RCC 7860 (cell line): ENCODE measurements at regions not wholly inside any gene's neighbourhood (a gene's known extent, or its start where the extent isn't known, plus 50 kb on each side); places are given as distances from the start of the nearest gene placed in this dataset.
A peak's percentile ranks its signal among the peaks of the same experiment; 100 is the strongest.
"Not testable (repeated sequence)": the region's sequence is repeated elsewhere in the genome, so short reads cannot be mapped to it uniquely, and the experiment has no call there.

Experiments used
- DNase-seq: peaks from one replicate; pipeline ENCODE4 v3.0.0-alpha.2; 2015; ENCODE audit warnings: low spot score
- FAIRE-seq: peaks from 2 replicates; lab custom pipeline; 2012; peaks lifted over from hg19 to GRCh38; lab: Jason Lieb, UNC

GRCh38 chr7:142539901-142540300 is 209.4 kb upstream of the PRSS1 start:
- DNase-seq (no peak), FAIRE-seq (no peak)

DNA sequence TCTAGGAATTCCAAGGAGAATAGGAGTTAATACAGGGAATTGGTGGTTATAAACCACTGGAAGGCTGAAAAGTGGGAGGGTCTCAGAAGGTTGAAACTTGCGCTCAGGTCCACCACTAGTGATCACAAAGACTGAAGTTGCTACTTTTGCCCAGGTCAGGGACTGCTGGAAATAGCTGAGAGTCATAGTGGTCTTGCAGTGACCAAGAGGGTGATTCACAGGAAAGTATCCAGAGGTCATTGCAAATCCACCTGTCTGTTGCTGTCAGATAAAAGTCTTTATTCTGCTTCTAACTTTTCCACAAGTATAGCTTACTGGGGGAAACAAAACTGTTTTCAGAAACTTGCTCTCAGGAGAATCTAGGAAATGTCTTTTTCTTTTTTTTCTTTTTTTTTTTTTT is 211.5 kb upstream of the PRSS1 start:
- FAIRE-seq = no peak

GRCh38 chr7:142535123-142535779 is 214.0 kb upstream of the PRSS1 start:
- DNase-seq (peak; percentile 65), FAIRE-seq (no peak)

More for the DNA sequence above, 211.5 kb upstream of the PRSS1 start:
- DNase-seq = no peak

DNA sequence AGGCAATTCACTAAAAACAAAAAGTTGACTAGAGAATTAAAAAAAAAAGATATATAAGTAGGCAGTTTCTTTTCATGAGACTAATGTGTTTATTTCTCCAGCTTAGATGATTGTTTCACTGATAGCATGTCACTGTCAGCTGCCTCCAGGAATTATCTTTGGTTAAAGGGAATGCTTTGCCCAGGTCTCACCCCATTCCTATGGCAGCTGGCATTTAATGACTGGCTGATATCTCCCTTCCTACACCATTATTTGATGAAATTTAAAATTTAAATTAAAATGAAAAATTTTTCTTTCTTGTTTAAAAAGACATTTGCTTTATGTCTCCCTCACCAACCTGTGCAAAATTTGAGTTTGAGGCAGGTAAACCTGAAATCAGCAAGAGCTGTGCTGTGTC is 214.5 kb upstream of the PRSS1 start:
- no peak for FAIRE-seq

DNA sequence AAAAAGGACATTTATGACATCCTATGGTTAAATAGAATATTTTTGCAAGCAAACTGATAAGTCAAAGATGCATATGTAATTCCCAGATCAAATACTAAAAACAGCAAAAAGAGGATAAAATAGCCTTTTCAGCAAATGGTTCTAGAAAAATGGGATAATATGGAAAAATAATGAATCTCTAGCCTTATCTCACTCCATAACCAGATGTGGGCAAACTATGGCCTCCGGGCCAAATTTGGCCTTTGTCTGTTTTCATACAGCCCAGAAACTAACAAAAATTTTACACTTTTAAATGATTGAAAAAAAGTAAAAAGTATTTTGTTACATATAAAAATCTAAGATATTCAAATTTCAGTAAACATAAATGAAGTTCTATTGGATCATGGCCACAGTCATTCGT is 215.4 kb upstream of the PRSS1 start:
- no peak for FAIRE-seq

More for the DNA sequence above, 214.5 kb upstream of the PRSS1 start:
- no peak for DNase-seq

GRCh38 chr7:142529591-142529990 is 219.7 kb upstream of the PRSS1 start:
- FAIRE-seq = no peak
- no peak for DNase-seq

More for the DNA sequence above, 215.4 kb upstream of the PRSS1 start:
- no peak for DNase-seq

GRCh38 chr7:142528608-142529408 is 220.5 kb upstream of the PRSS1 start:
- FAIRE-seq = no peak

DNA sequence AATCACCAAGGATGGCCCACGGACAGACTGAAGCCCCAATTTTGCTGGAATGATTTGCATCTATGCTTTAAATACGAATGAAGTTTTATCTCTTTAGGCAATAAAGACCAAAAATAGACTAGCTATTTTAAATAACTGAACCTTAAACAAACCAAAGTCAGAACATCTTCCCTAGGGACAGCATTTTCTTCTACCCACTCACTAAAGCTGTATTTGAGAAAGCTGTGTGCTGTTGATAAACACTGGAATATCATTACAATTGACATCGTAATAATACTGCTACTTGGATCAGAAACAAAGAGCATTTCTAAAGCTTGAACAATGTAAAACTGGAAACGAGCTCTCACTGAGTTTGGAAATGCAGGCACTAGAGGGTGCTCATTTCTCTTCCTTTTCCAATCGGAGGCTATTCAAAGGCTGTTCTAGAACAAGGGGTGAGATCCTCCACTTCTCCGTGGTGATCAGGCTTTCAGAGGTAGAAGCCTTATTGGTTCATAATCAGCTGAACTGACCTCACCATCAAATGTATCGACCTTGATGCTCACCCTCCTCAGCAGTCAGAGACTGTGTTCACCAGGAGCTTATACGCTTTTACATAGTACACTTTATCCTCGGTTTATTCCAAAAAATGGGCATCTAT is 225.3 kb upstream of the PRSS1 start:
- DNase-seq (no peak), FAIRE-seq (no peak)

More at GRCh38 chr7:142528608-142529408, 220.5 kb upstream of the PRSS1 start:
- DNase-seq = no peak

GRCh38 chr7:142522735-142523134 is 226.5 kb upstream of the PRSS1 start:
- DNase-seq (no peak), FAIRE-seq (no peak)

GRCh38 chr7:142520885-142521284 is 228.4 kb upstream of the PRSS1 start:
- DNase-seq = not testable (repeated sequence)

GRCh38 chr7:142520455-142520854 is 228.8 kb upstream of the PRSS1 start:
- FAIRE-seq, DNase-seq: not testable (repeated sequence)

More at GRCh38 chr7:142520885-142521284, 228.4 kb upstream of the PRSS1 start:
- FAIRE-seq = not testable (repeated sequence)

DNA sequence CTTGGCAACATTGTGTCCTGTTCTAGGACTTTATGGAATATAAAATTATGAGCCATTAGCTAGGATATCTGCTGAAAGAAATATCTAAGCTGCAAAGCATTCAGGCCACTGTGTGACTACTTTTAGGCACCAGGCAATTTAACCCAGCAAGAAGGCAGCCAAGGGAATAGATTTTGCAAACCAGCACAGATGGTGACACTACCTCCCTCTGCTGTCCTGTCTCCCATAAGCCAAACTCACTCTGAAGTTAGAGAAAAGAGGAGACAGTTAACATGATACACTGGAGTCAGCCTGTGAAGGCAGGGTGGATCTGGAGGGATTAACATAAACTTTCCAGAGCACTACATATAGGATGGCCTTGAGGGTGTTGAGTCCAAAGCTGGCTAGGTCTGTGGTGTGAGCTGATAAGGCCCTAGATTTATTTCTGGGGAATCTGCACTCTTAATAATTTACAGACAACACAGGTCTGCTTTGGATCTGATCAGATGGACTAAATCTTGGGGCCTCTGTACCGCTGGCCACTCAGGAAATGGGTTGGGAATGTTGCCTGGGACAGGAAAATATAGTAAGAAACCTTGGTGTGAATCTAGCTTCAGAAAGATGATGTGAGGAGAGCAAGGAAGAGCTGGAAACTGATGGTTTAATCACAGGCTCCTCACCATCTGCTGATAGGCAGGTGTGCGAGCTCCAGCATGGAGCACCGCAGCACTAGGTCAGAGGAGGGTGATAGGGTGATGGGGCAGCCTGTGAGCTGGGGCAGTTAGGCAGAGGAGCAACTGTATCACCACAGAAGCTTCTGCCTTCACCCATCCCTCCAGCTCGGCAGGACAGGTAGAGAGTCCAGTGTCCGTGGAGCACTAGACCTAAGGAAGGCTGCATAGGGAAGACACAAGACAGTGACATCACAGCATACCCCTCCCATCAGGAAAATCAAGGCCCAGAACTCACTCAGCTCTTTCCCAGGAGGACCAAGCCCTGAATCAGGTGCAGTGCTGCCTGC is 229.9 kb upstream of the PRSS1 start:
- FAIRE-seq = no peak
- no peak for DNase-seq

DNA sequence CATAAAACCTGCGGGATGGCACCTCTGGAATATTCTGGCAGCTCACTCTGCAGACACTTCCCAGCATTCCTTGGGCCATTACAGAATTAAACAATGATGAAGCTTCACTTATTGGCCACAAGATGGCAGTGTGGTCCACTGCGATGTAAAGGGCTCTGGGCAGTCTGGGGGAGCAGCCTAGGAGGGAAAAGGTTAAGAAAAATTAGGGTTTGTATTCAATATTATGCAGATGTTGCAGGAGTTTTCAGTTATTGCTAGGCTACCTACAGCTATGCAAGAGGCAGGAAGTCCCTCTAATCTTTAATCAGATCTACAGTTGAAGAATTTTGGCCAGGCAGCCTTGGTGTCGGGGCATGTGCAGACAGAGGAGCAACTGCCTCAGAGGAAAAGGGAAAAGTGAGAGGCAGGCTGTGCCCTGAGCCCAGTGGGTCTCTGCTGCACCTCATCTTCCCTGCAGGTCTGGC is 233.2 kb upstream of the PRSS1 start:
- FAIRE-seq = peak; percentile 33
- peak; percentile 67 for DNase-seq

DNA sequence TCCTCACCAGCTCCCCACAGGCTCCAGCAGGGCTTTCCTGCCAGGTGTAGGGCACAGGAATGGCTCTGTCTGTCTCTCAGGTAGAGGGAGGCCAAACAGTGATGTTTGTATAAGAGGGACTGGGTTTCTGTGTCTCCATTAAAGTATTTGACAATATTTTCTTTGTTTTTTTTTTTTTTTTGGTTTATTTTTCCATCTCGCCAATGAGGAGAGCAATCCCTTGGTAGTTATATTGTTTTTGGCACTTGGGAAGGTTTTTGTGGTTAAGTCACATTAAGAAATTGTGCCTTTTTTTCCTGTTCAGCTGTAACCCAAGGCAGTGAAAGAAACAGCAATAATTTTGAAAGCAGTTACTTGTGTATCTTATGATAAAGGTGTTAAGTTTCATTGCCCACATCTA is 234.6 kb upstream of the PRSS1 start:
- FAIRE-seq, DNase-seq: not testable (repeated sequence)

- DNase-seq (no peak), FAIRE-seq (no peak)
These were observed 235.9 kb upstream of the PRSS1 start for GRCh38 chr7:142513178-142513955.

- no peak for DNase-seq
- FAIRE-seq = no peak
These were observed 237.5 kb upstream of the PRSS1 start for GRCh38 chr7:142511801-142512200.

DNA sequence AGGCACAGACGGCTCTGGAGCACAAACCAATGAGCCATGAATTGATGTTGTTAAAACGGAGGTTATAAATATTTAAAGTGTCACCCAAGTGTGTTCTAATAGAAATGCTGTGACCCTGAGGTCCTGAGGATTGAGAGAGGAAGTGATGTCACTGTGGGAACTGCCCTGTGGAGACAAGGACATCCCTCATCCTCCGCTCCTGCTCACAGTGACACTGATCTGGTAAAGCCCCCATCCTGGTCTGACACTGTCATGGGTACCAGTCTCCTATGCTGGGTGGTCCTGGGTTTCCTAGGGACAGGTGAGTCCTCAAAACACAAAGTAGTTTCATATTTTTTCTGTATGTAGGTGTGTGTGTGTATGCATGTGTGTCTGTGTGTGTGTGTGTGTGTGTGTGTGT is 237.9 kb upstream of the PRSS1 start:
- no peak for FAIRE-seq

DNA sequence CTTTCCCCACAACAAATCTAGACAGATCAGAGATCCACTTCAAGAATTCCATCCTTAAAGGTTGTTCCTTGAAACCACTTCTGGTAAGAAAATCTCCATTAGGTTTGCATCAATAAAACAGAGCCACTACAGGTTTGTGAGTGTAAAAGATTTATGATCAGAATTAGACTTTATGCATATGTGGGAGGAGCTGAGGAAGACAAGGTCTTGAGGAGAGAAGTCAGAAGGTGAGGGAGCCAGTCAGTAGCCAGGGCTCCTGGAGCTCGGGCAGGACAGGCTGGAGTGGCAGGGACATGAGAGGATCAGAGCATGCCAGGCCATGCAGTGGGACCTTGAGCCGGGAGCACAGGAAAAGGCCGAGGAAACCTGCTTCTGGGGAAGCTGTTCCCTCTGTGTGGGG is 240.0 kb upstream of the PRSS1 start:
- not testable (repeated sequence) for FAIRE-seq, DNase-seq

More for the DNA sequence above, 237.9 kb upstream of the PRSS1 start:
- no peak for DNase-seq

DNA sequence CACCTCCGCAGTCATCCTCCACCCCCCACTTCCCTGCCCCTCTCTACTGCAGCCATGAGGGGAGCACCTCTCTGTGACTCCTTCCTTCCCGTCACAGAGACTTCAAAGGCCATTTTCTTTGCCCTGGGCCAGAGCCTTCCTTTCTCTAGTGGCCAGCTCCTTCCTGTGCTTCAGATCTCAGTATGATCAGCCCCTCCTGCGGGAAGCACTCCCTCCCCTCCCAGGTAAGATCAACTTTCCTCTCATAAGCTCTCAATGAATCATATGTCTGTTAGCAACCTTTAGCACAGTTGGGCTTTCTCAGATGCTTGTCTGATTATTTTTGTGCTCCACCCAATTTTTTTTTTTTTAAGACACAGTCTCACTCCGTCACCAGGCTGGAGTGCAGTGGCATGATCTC is 241.0 kb upstream of the PRSS1 start:
- FAIRE-seq (no peak), DNase-seq (no peak)
